Medulla oblongata (tissue), 1 donor: ENCODE measurements at regions not wholly inside any gene's neighbourhood (a gene's known extent, or its start where the extent isn't known, plus 50 kb on each side); places are given as distances from the start of the nearest gene placed in this dataset.
"Not testable (repeated sequence)": the region's sequence is repeated elsewhere in the genome, so short reads cannot be mapped to it uniquely, and the experiment has no call there.

Experiments used
- DNase-seq: peaks from one replicate; pipeline ENCODE4 v3.0.0-alpha.2; 2015; ENCODE audit errors: extremely low spot score

GRCh38 chr2:160792837-160793236, 299.2 kb upstream of the RBMS1 start:
- DNase-seq: no peak

- no peak for DNase-seq
Observed at GRCh38 chr2:160794926-160795325, 301.3 kb upstream of the RBMS1 start.

GRCh38 chr2:160803881-160804280, 310.3 kb upstream of the RBMS1 start:
- no peak for DNase-seq

GRCh38 chr2:160810406-160810805, 316.8 kb upstream of the RBMS1 start:
- no peak for DNase-seq

- no peak for DNase-seq
Observed at GRCh38 chr2:160812830-160813505, 319.4 kb upstream of the RBMS1 start.

GRCh38 chr2:160813506-160813858, 319.9 kb upstream of the RBMS1 start:
- no peak for DNase-seq

- DNase-seq: no peak
Observed at GRCh38 chr2:160816916-160817499, 323.4 kb upstream of the RBMS1 start.

GRCh38 chr2:160820691-160821090, 327.1 kb upstream of the RBMS1 start:
- DNase-seq: no peak

GRCh38 chr2:160822006-160822405, 328.4 kb upstream of the RBMS1 start:
- no peak for DNase-seq

- DNase-seq: no peak
Observed at GRCh38 chr2:160825433-160825832, 331.8 kb upstream of the RBMS1 start.

- no peak for DNase-seq
Observed at GRCh38 chr2:160826496-160826895, 332.9 kb upstream of the RBMS1 start.

- no peak for DNase-seq
Observed at GRCh38 chr2:160828076-160828475, 332.2 kb upstream of the TANK start.

GRCh38 chr2:160832381-160832780, 327.8 kb upstream of the TANK start:
- not testable (repeated sequence) for DNase-seq

GRCh38 chr2:160835166-160835565, 325.1 kb upstream of the TANK start:
- no peak for DNase-seq

GRCh38 chr2:160836755-160837154, 323.5 kb upstream of the TANK start:
- DNase-seq: no peak

GRCh38 chr2:160837416-160837815, 322.8 kb upstream of the TANK start:
- no peak for DNase-seq

GRCh38 chr2:160838147-160838546, 322.1 kb upstream of the TANK start:
- DNase-seq: no peak

- DNase-seq: no peak
Observed at GRCh38 chr2:160838691-160839090, 321.5 kb upstream of the TANK start.

- no peak for DNase-seq
Observed at GRCh38 chr2:160842286-160842685, 317.9 kb upstream of the TANK start.

- no peak for DNase-seq
Observed at GRCh38 chr2:160859096-160859495, 301.1 kb upstream of the TANK start.

GRCh38 chr2:160862226-160862625, 298.0 kb upstream of the TANK start:
- no peak for DNase-seq

GRCh38 chr2:160868891-160869290, 291.3 kb upstream of the TANK start:
- DNase-seq: no peak

GRCh38 chr2:160869411-160869810, 290.8 kb upstream of the TANK start:
- DNase-seq: no peak
